Testis (tissue), 2 donors: ENCODE measurements at regions not wholly inside any gene's neighbourhood (a gene's known extent, or its start where the extent isn't known, plus 50 kb on each side); places are given as distances from the start of the nearest gene placed in this dataset.

Source experiments
- DNase-seq: peaks from one replicate; pipeline ENCODE4 v3.0.0-alpha.2; 2019
- H3K27ac ChIP-seq, 2 donors: fragments of 200-600 bp; sonication (generic); one replicate each; pipeline ENCODE4 v1.5.1; 2019
- H3K27me3 ChIP-seq: fragments of 200-600 bp; sonication (generic); one replicate; pipeline ENCODE4 v1.5.1; 2019
- H3K36me3 ChIP-seq: fragments of 200-600 bp; sonication (generic); one replicate; pipeline ENCODE4 v1.5.1; 2017; ENCODE audit warnings: low read depth; ENCODE audit errors: missing control alignments
- H3K4me1 ChIP-seq: fragments of 200-600 bp; sonication (generic); one replicate; pipeline ENCODE4 v1.5.1; 2019
- H3K4me3 ChIP-seq, 2 donors: fragments of 200-600 bp; sonication (generic); one replicate each; pipeline ENCODE4 v1.5.1; 2017 to 2019
- H3K9me3 ChIP-seq: fragments of 200-600 bp; sonication (generic); one replicate; pipeline ENCODE4 v1.5.1; 2017
- POLR2A ChIP-seq: fragments of 450-650 bp; IDR thresholded peaks from one replicate; pipeline ENCODE4 v1.6.1; 2017; ENCODE audit warnings: antibody characterized with exemption, mild to moderate bottlenecking, moderate library complexity
- WGBS, 2 donors: methylation state at CpG; one replicate each; pipeline ENCODE4 v1.1.5; 2018; 5-methylcytosine and 5-hydroxymethylcytosine counted together
- intact Hi-C: fragments of 100-400 bp; cut with DNase I; formaldehyde crosslinking; loops from one replicate; pipeline ENCODE4 v1.15.1; 2023; ENCODE audit warnings: low total_unique reads
- TF ChIP-seq, protein P1 (sequence below), 3 experiments: fragments of 450-650 bp in 2 of 3; fragments of 200-600 bp in 1 of 3; sonication (generic) in 1 of 3; IDR thresholded peaks; one replicate each; pipeline ENCODE4 v1.5.1; 2016 to 2019; ENCODE audit warnings: antibody characterized with exemption in 3 of 3, mild to moderate bottlenecking in 2 of 3, moderate library complexity in 1 of 3

DNA sequence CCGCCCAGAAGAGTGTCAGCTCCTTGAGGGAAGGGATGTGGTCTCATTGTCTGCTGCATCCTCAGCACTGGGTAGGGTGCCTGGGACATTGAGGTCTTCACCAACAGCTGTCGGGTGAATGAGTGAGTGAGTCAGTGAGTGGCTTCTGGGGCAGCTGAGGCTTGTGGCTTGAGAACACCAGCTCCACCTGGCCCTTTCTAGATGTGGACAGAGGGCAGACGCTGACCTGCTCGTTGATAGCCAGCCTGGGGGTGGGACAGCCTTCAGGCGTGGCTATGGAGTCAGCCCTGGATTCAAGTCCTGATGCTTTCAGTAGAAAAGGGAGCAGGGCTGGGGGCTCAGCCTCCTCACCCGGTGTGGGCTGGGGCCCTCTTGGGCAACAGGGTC, 215.1 kb downstream of the C9orf50 start:
- Histone ChIP-seq H3K9me3 (no peaks in the 10 kb centered on the region), H3K36me3 (no peaks in the 10 kb centered on the region), H3K27ac (no peak overlapping the region), H3K27me3 (no peaks in the 10 kb centered on the region), H3K4me1 (peaks cover 15% of the 10 kb centered on the region), H3K4me3 (no peak overlapping the region)
- intact Hi-C loops, result no loop called here
- 88 to 89% methylated on average over 4 to 6 of the region's 6 CpGs for WGBS, 2 donors
- DNase-seq, result no peak
- TF ChIP-seq, protein P1, sequence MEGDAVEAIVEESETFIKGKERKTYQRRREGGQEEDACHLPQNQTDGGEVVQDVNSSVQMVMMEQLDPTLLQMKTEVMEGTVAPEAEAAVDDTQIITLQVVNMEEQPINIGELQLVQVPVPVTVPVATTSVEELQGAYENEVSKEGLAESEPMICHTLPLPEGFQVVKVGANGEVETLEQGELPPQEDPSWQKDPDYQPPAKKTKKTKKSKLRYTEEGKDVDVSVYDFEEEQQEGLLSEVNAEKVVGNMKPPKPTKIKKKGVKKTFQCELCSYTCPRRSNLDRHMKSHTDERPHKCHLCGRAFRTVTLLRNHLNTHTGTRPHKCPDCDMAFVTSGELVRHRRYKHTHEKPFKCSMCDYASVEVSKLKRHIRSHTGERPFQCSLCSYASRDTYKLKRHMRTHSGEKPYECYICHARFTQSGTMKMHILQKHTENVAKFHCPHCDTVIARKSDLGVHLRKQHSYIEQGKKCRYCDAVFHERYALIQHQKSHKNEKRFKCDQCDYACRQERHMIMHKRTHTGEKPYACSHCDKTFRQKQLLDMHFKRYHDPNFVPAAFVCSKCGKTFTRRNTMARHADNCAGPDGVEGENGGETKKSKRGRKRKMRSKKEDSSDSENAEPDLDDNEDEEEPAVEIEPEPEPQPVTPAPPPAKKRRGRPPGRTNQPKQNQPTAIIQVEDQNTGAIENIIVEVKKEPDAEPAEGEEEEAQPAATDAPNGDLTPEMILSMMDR (IDR thresholded peaks at IDR 0.05), result no peak
- TF ChIP-seq POLR2A, result no peak

- TF ChIP-seq POLR2A, result no peak
- WGBS, 2 donors, result 78 to 80% methylated on average over 7 to 13 of the region's 13 CpGs
- Histone ChIP-seq H3K9me3 (no peaks in the 10 kb centered on the region), H3K27ac (no peak overlapping the region), H3K27me3 (no peaks in the 10 kb centered on the region), H3K4me3 (no peak overlapping the region), H3K4me1 (peaks cover 15% of the 10 kb centered on the region), H3K36me3 (no peaks in the 10 kb centered on the region)
- intact Hi-C loops, result no loop called here
- DNase-seq, result no peak
Measured at GRCh38 chr9:129405089-129405826, 215.6 kb downstream of the C9orf50 start.

DNA sequence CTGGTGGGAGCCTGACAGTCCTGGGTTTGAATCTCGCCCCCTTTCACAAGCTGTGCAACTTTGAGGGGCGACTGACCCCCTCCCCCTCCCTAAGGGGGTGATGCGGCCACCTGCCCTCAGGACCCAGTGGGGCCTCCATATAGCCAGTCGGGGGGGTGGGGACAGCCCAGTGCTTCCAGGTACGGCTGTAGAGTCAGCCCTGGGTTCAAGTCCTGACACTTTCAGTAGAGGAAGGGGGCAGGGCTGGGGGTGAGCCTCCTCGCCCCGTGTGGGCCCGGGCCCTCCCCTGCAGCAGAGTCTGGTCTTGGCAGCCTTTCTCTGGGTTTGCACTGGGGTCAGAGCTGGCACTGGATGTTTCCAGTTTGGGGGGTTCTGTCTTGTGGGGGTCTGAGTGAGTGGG, 216.3 kb downstream of the C9orf50 start:
- Histone ChIP-seq H3K9me3 (no peaks in the 10 kb centered on the region), H3K27me3 (no peaks in the 10 kb centered on the region), H3K4me3 (no peak overlapping the region), H3K36me3 (no peaks in the 10 kb centered on the region), H3K27ac (no peak overlapping the region), H3K4me1 (peaks cover 15% of the 10 kb centered on the region)
- DNase-seq, result no peak
- WGBS, 2 donors, result 92% methylated on average over 8 of the region's 8 CpGs; no CpG with 5 or more reads in 1 of the 2 donors
- TF ChIP-seq POLR2A, result no peak
- TF ChIP-seq, protein P1 (IDR thresholded peaks at IDR 0.05), result no peak
- intact Hi-C loops, result no loop called here

GRCh38 chr9:129403779-129404620, 216.9 kb downstream of the C9orf50 start:
- no peak for DNase-seq
- H3K36me3 ChIP-seq, result no peaks in the 10 kb centered on the region
- H3K9me3 ChIP-seq, result no peaks in the 10 kb centered on the region
- WGBS, 2 donors, result 91 to 92% methylated on average over 4 to 10 of the region's 10 CpGs
- H3K27me3 ChIP-seq, result no peaks in the 10 kb centered on the region
- peaks cover 12% of the 10 kb centered on the region for H3K4me1 ChIP-seq
- no peak overlapping the region for H3K27ac ChIP-seq
- no peak overlapping the region for H3K4me3 ChIP-seq
- TF ChIP-seq POLR2A, result no peak
- TF ChIP-seq, protein P1 (IDR thresholded peaks at IDR 0.05), result no peak
- intact Hi-C loops, result no loop called here

- H3K36me3 ChIP-seq, result no peaks in the 10 kb centered on the region
- no peak overlapping the region for H3K27ac ChIP-seq
- WGBS, 2 donors, result 92% methylated on average over 8 to 16 of the region's 16 CpGs
- H3K9me3 ChIP-seq, result no peaks in the 10 kb centered on the region
- H3K4me3 ChIP-seq, result no peak overlapping the region
- TF ChIP-seq, protein P1 (IDR thresholded peaks at IDR 0.05), result no peak
- no peak for TF ChIP-seq POLR2A
- intact Hi-C loops, result no loop called here
- no peak for DNase-seq
- peaks cover 4% of the 10 kb centered on the region for H3K4me1 ChIP-seq
- H3K27me3 ChIP-seq, result no peaks in the 10 kb centered on the region
Measured at GRCh38 chr9:129402931-129403778, 217.7 kb downstream of the C9orf50 start.
